ENCODE measurements at regions not wholly inside any gene's neighbourhood (a gene's known extent, or its start where the extent isn't known, plus 50 kb on each side); places are given as distances from the start of the nearest gene placed in this dataset.

GRCh38 chr13:111398715-111399299, 78.4 kb downstream of the TEX29 start:
- Histone ChIP-seq H3K4me3 (no peak overlapping the region), H3K4me1 (no peaks in the 10 kb centered on the region), H3K9me3 (no peaks in the 10 kb centered on the region), H3K36me3 (no peaks in the 10 kb centered on the region), H3K27me3 (peaks cover 0 to 11% of the 10 kb centered on the region in 2 donors), H3K27ac (no peak overlapping the region)
- DNase-seq: peak in 1 of 4 donors; percentile 45
- ATAC-seq: no peak
- no peak for TF ChIP-seq CTCF (IDR thresholded peaks at IDR 0.05)
- intact Hi-C loops (cut with DNase I): no loop called here

GRCh38 chr13:111399334-111399733, 78.9 kb downstream of the TEX29 start:
- intact Hi-C loops (cut with DNase I): no loop called here
- no peak overlapping the region for H3K4me3 ChIP-seq
- ATAC-seq (no peak), DNase-seq (peak in 1 of 4 donors; percentile 62)
- no peak overlapping the region for H3K27ac ChIP-seq
- H3K27me3 ChIP-seq: peaks cover 0 to 16% of the 10 kb centered on the region in 2 donors
- H3K4me1 ChIP-seq: no peaks in the 10 kb centered on the region
- no peak for TF ChIP-seq CTCF (IDR thresholded peaks at IDR 0.05)
- no peaks in the 10 kb centered on the region for H3K9me3 ChIP-seq
- H3K36me3 ChIP-seq: no peaks in the 10 kb centered on the region

GRCh38 chr13:111399776-111400538, 79.5 kb downstream of the TEX29 start:
- Histone ChIP-seq H3K4me3 (no peak overlapping the region), H3K9me3 (no peaks in the 10 kb centered on the region), H3K4me1 (no peaks in the 10 kb centered on the region), H3K27ac (no peak overlapping the region), H3K27me3 (peaks cover 0 to 22% of the 10 kb centered on the region in 2 donors), H3K36me3 (no peaks in the 10 kb centered on the region)
- intact Hi-C loops (cut with DNase I): no loop called here
- no peak for ATAC-seq
- no peak for TF ChIP-seq CTCF (IDR thresholded peaks at IDR 0.05)
- DNase-seq: peak in 1 of 4 donors; percentile 31

GRCh38 chr13:111401151-111401550, 80.7 kb downstream of the TEX29 start:
- Histone ChIP-seq H3K9me3 (no peaks in the 10 kb centered on the region), H3K4me1 (no peaks in the 10 kb centered on the region), H3K4me3 (no peak overlapping the region), H3K27me3 (peaks cover 0 to 30% of the 10 kb centered on the region in 2 donors), H3K36me3 (no peaks in the 10 kb centered on the region), H3K27ac (no peak overlapping the region)
- no peak for DNase-seq
- no peak for ATAC-seq
- intact Hi-C loops (cut with DNase I): no loop called here
- TF ChIP-seq CTCF (IDR thresholded peaks at IDR 0.05): no peak

- Histone ChIP-seq H3K4me1 (no peaks in the 10 kb centered on the region), H3K36me3 (no peaks in the 10 kb centered on the region), H3K4me3 (no peak overlapping the region), H3K27me3 (peaks cover 0 to 30% of the 10 kb centered on the region in 2 donors), H3K9me3 (no peaks in the 10 kb centered on the region), H3K27ac (no peak overlapping the region)
- intact Hi-C loops (cut with DNase I): no loop called here
- no peak for ATAC-seq
- TF ChIP-seq CTCF (IDR thresholded peaks at IDR 0.05): no peak
- peak in 1 of 4 donors; percentile 34 for DNase-seq
Observed at GRCh38 chr13:111401755-111402154, 81.3 kb downstream of the TEX29 start.

All from left lung (tissue), 4 donors.